OCI-LY1 (cell line): ENCODE measurements at regions not wholly inside any gene's neighbourhood (a gene's known extent, or its start where the extent isn't known, plus 50 kb on each side); places are given as distances from the start of the nearest gene placed in this dataset.
"Not testable (repeated sequence)": the region's sequence is repeated elsewhere in the genome, so short reads cannot be mapped to it uniquely, and the experiment has no call there.

ENCODE experiments used
- CTCF ChIP-seq: fragments of 200-600 bp; sonication (generic), shearing (Covaris generic); IDR thresholded peaks from 2 replicates; pipeline ENCODE4 v1.5.1; 2017; ENCODE audit warnings: mild to moderate bottlenecking, antibody characterized with exemption, low read length, moderate library complexity, mixed read lengths
- EZH2 ChIP-seq: fragments of 200-600 bp; sonication (generic), shearing (Covaris generic); IDR thresholded peaks from 2 replicates; pipeline ENCODE4 v1.8.0; 2017; ENCODE audit warnings: borderline replicate concordance, mixed run types, mild to moderate bottlenecking, antibody characterized with exemption, low read length, moderate library complexity, mixed read lengths

GRCh38 chr11:3571752-3572151, 70.0 kb downstream of the ART5 start:
- TF ChIP-seq CTCF, EZH2: not testable (repeated sequence)
